HepG2 (cell line): ENCODE measurements at regions not wholly inside any gene's neighbourhood (a gene's known extent, or its start where the extent isn't known, plus 50 kb on each side); places are given as distances from the start of the nearest gene placed in this dataset.

Source experiments
- ATAC-seq: fragments of 200-7000 bp; cut with Tn5 transposase; 3 replicates; pipeline ENCODE4 v1.9.1; 2020; ENCODE audit warnings: mild to moderate bottlenecking, moderate library complexity
- BruUV-seq: library from RNA; stranded (reverse); fragments of 400-500 nt; replicated peaks from 2 replicates; lab custom pipeline; 2021; lab: Mats Ljungman, UMichigan
- CTCF ChIA-PET: fragments of 300-600 bp; formaldehyde crosslinking; extraction: SDS; loops from one replicate; lab custom pipeline; 2021; ENCODE audit warnings: low total read pairs, inconsistent platforms, low intra/inter-chr PET ratio; lab: Yijun Ruan, JAX
- POLR2A ChIA-PET: fragments of 350-600 bp; sonication (Branson Sonifier 250); formaldehyde crosslinking; loops from one replicate; lab custom pipeline; 2020; ENCODE audit warnings: antibody characterized with exemption, inconsistent platforms; lab: Yijun Ruan, JAX
- DNase-seq: peaks from one replicate; pipeline ENCODE4 v3.0.0-alpha.2; 2015; ENCODE audit warnings: low spot score
- FAIRE-seq: peaks from 3 replicates; lab custom pipeline; 2011; peaks lifted over from hg19 to GRCh38; lab: Jason Lieb, UNC
- H2AFZ ChIP-seq: one replicate; pipeline ENCODE4 v1.6.1; 2011; ENCODE audit warnings: low read length, inconsistent platforms
- H3K27ac ChIP-seq: fragments of 300-600 bp; 3 replicates; pipeline ENCODE4 v1.8.0; 2011; ENCODE audit warnings: mixed run types, mild to moderate bottlenecking, mixed read lengths, low read length, inconsistent platforms; ENCODE audit not compliant: insufficient read depth; ENCODE audit errors: extremely low read length
- H3K27me3 ChIP-seq, 2 experiments: fragments of 200-600 bp in 1 of 2; 2 replicates in 1 of 2; 3 replicates in 1 of 2; pipeline versions ENCODE4 v1.6.0 to v1.8.0; 2011; ENCODE audit warnings: low read length in 2 of 2, mild to moderate bottlenecking in 2 of 2, moderate library complexity in 2 of 2, inconsistent platforms in 1 of 2; ENCODE audit not compliant: insufficient read depth in 2 of 2, control insufficient read depth in 1 of 2
- H3K36me3 ChIP-seq, 2 experiments: fragments of 200-600 bp in 1 of 2; replicated peaks in 1 of 2; 2 replicates in 1 of 2; 3 replicates in 1 of 2; pipeline versions ENCODE4 v1.5.1 to v1.8.0; 2011; ENCODE audit warnings: low read length in 2 of 2, inconsistent platforms in 1 of 2; ENCODE audit not compliant: insufficient read depth in 2 of 2, control insufficient read depth in 1 of 2
- H3K4me1 ChIP-seq: 2 replicates; pipeline ENCODE4 v1.5.1; 2012; ENCODE audit warnings: low read length, inconsistent platforms; ENCODE audit not compliant: insufficient read depth
- H3K4me2 ChIP-seq: 2 replicates; pipeline ENCODE4 v1.6.0; 2011; ENCODE audit warnings: low read depth, low read length, inconsistent platforms
- H3K4me3 ChIP-seq, 3 experiments: fragments of 200-600 bp in 1 of 3; sonication (generic), shearing (Covaris generic) in 1 of 3; replicated peaks in 1 of 3; 2 replicates each; pipeline ENCODE4 v1.5.1; 2011 to 2016; ENCODE audit warnings: low read length in 3 of 3, inconsistent platforms in 2 of 3, low read depth in 2 of 3, mild to moderate bottlenecking in 2 of 3, control low read depth in 1 of 3, mixed read lengths in 1 of 3; ENCODE audit not compliant: insufficient read depth in 1 of 3
- H3K79me2 ChIP-seq: one replicate; pipeline ENCODE4 v1.6.1; 2011; ENCODE audit warnings: low read length, inconsistent platforms; ENCODE audit not compliant: insufficient read depth
- H3K9ac ChIP-seq: 2 replicates; pipeline ENCODE4 v1.6.0; 2011; ENCODE audit warnings: mild to moderate bottlenecking, low read depth, low read length, inconsistent platforms; ENCODE audit not compliant: insufficient read depth
- H3K9me3 ChIP-seq: 2 replicates; pipeline ENCODE4 v1.5.1; 2012; ENCODE audit warnings: mild to moderate bottlenecking, low read length
- H4K20me1 ChIP-seq: 2 replicates; pipeline ENCODE4 v1.6.0; 2011; ENCODE audit warnings: inconsistent platforms, mild to moderate bottlenecking, low read length, moderate library complexity; ENCODE audit not compliant: insufficient read depth
- DR1 ChIP-seq: sonication (generic); formaldehyde crosslinking; IDR thresholded peaks from 2 replicates; pipeline ENCODE4 v1.8.0; 2021; ENCODE audit warnings: mild to moderate bottlenecking, missing genetic modification reagents, inconsistent platforms
- HNF1B ChIP-seq: sonication (generic); formaldehyde crosslinking; IDR thresholded peaks from 2 replicates; pipeline ENCODE4 v1.5.1; 2020; ENCODE audit warnings: mild to moderate bottlenecking, moderate library complexity, missing genetic modification reagents
- NFAT5 ChIP-seq: sonication (generic); formaldehyde crosslinking; IDR thresholded peaks from 2 replicates; pipeline ENCODE4 v1.4.0; 2020; ENCODE audit warnings: missing genetic modification reagents
- POLR2G ChIP-seq: fragments of 200-400 bp; formaldehyde crosslinking; IDR thresholded peaks from 2 replicates; pipeline ENCODE4 v1.6.1; 2018; ENCODE audit warnings: mild to moderate bottlenecking, low read depth, low read length, moderate library complexity
- RBAK ChIP-seq: sonication (generic); formaldehyde crosslinking; IDR thresholded peaks from 2 replicates; pipeline ENCODE4 v1.5.1; 2020; ENCODE audit warnings: mild to moderate bottlenecking, missing genetic modification reagents
- SIX1 ChIP-seq: sonication (generic); formaldehyde crosslinking; IDR thresholded peaks from 2 replicates; pipeline ENCODE4 v1.4.0; 2020; ENCODE audit warnings: missing genetic modification reagents, borderline replicate concordance
- TBX2 ChIP-seq: sonication (generic); formaldehyde crosslinking; IDR thresholded peaks from 2 replicates; pipeline ENCODE4 v1.5.0; 2020; ENCODE audit warnings: missing genetic modification reagents, mild to moderate bottlenecking, borderline replicate concordance
- TFE3 ChIP-seq: IDR thresholded peaks from 2 replicates; pipeline ENCODE4 v1.6.1; 2016
- ZNF644 ChIP-seq: IDR thresholded peaks from 2 replicates; pipeline ENCODE4 v1.6.1; 2016; ENCODE audit warnings: low read depth
- ZNF775 ChIP-seq: sonication (generic); formaldehyde crosslinking; IDR thresholded peaks from 2 replicates; pipeline ENCODE4 v1.4.0; 2020; ENCODE audit warnings: missing genetic modification reagents, mild to moderate bottlenecking, moderate library complexity, borderline replicate concordance
- ZNF781 ChIP-seq: sonication (generic); formaldehyde crosslinking; IDR thresholded peaks from 2 replicates; pipeline ENCODE4 v1.5.1; 2020; ENCODE audit warnings: borderline replicate concordance, mild to moderate bottlenecking, missing genetic modification reagents; ENCODE audit errors: not compliant biosample characterization
- WGBS: methylation state at CpG from one replicate; pipeline ENCODE4 v1.1.6; 2017; ENCODE audit warnings: low lambda C conversion rate; 5-methylcytosine and 5-hydroxymethylcytosine counted together
- in situ Hi-C: cut with HindIII; loops from 2 replicates; pipeline ENCODE4 v1.10.0; 2017; ENCODE audit warnings: low pct_unique_long_range_greater_than_20kb; ENCODE audit not compliant: extremely low pct_ligation_motif_present
- intact Hi-C: fragments of 100-400 bp; cut with micrococcal nuclease; formaldehyde crosslinking; loops from one replicate; pipeline ENCODE4 v1.10.0; 2022; ENCODE audit not compliant: unreplicated experiment

- CTCF ChIA-PET: no interaction called here
- POLR2A ChIA-PET: no interaction called here
- Histone ChIP-seq H3K27ac (no peak overlapping the region), H2AFZ (no peak overlapping the region), H4K20me1 (no peaks in the 10 kb centered on the region), H3K27me3 (no peaks in the 10 kb centered on the region), H3K9ac (no peak overlapping the region), H3K36me3 (no peaks in the 10 kb centered on the region), H3K79me2 (no peaks in the 10 kb centered on the region), H3K4me2 (no peak overlapping the region), H3K9me3 (no peaks in the 10 kb centered on the region), H3K4me1 (peaks cover 30% of the 10 kb centered on the region), H3K4me3 (no peak overlapping the region)
- no peak for FAIRE-seq
- no peak for DNase-seq
- in situ Hi-C loops: no loop called here
- 93% methylated on average over 6 of the region's 6 CpGs for WGBS
- no TSS peak for BruUV-seq
- no peak for ATAC-seq
- intact Hi-C loops: no loop called here
- TF ChIP-seq RBAK: no peak
- TF ChIP-seq POLR2G: no peak
- no peak for TF ChIP-seq NFAT5 (CRISPR knock-in tag)
- TF ChIP-seq TBX2: no peak
- TF ChIP-seq ZNF644 (CRISPR knock-in tag): no peak
- no peak for TF ChIP-seq ZNF775 (CRISPR knock-in tag)
- TF ChIP-seq HNF1B (CRISPR knock-in tag): no peak
- no peak for TF ChIP-seq TFE3 (CRISPR knock-in tag)
- TF ChIP-seq ZNF781: no peak
- no peak for TF ChIP-seq SIX1 (CRISPR knock-in tag)
- no peak for TF ChIP-seq DR1 (CRISPR knock-in tag)
These were observed 273.3 kb upstream of the TGFBR2 start for GRCh38 chr3:30333143-30333542.
